HL-60 (cell line): ENCODE measurements at regions not wholly inside any gene's neighbourhood (a gene's known extent, or its start where the extent isn't known, plus 50 kb on each side); places are given as distances from the start of the nearest gene placed in this dataset.

ENCODE experiments used
- DNase-seq, 2 experiments: peaks; one replicate each; pipeline ENCODE4 v3.0.0-alpha.2; 2010 to 2020; ENCODE audit warnings: low read depth in 1 of 2, low spot score in 1 of 2
- H3K27ac ChIP-seq: fragments of 250-450 bp; sonication (Bioruptor Pico); replicated peaks from 2 replicates; pipeline ENCODE4 v1.5.1; 2020; ENCODE audit warnings: mild to moderate bottlenecking, moderate library complexity
- H3K27me3 ChIP-seq: fragments of 250-450 bp; sonication (Bioruptor Pico); 2 replicates; pipeline ENCODE4 v1.5.1; 2021; ENCODE audit warnings: mild to moderate bottlenecking, moderate library complexity; ENCODE audit not compliant: insufficient read depth, poor library complexity, severe bottlenecking
- H3K4me3 ChIP-seq: replicated peaks from 2 replicates; pipeline ENCODE4 v1.5.1; 2011; ENCODE audit warnings: mild to moderate bottlenecking, control low read depth, low read length; ENCODE audit not compliant: insufficient read depth
- CTCF ChIP-seq: IDR thresholded peaks from one replicate; pipeline ENCODE4 v1.5.1; 2011; ENCODE audit warnings: low read length, control low read depth, inconsistent platforms; ENCODE audit not compliant: insufficient read depth
- GABPA ChIP-seq: IDR thresholded peaks from 2 replicates; pipeline ENCODE4 v1.6.1; 2012; ENCODE audit warnings: low read depth
- POLR2AphosphoS5 ChIP-seq: IDR thresholded peaks from 2 replicates; pipeline ENCODE4 v1.6.1; 2012; ENCODE audit warnings: low read depth
- REST ChIP-seq: IDR thresholded peaks from 2 replicates; pipeline ENCODE4 v1.6.1; 2012; ENCODE audit warnings: low read depth; ENCODE audit not compliant: insufficient replicate concordance
- SPI1 ChIP-seq: IDR thresholded peaks from 2 replicates; pipeline ENCODE4 v1.6.1; 2012; ENCODE audit warnings: low read depth, mild to moderate bottlenecking, borderline replicate concordance

- Histone ChIP-seq H3K4me3 (no peak overlapping the region), H3K27ac (no peak overlapping the region), H3K27me3 (no peaks in the 10 kb centered on the region)
- DNase-seq, result no peak
- TF ChIP-seq CTCF (no peak), SPI1 (no peak), POLR2AphosphoS5 (no peak), GABPA (no peak), REST (no peak)
Measured at GRCh38 chr2:188142088-188142487, 149.6 kb upstream of the GULP1 start.

GRCh38 chr2:188142636-188143295, 148.9 kb upstream of the GULP1 start:
- Histone ChIP-seq H3K27ac (no peak overlapping the region), H3K27me3 (no peaks in the 10 kb centered on the region), H3K4me3 (no peak overlapping the region)
- TF ChIP-seq CTCF (no peak), SPI1 (no peak), POLR2AphosphoS5 (no peak), GABPA (no peak), REST (no peak)
- DNase-seq, result no peak

- no peak for DNase-seq
- no peaks in the 10 kb centered on the region for H3K27me3 ChIP-seq
- H3K4me3 ChIP-seq, result no peak overlapping the region
- H3K27ac ChIP-seq, result no peak overlapping the region
- TF ChIP-seq SPI1 (no peak), CTCF (no peak), POLR2AphosphoS5 (no peak), REST (no peak), GABPA (no peak)
Measured at GRCh38 chr2:188145885-188146284, 145.8 kb upstream of the GULP1 start.
